ENCODE measurements at regions not wholly inside any gene's neighbourhood (a gene's known extent, or its start where the extent isn't known, plus 50 kb on each side); places are given as distances from the start of the nearest gene placed in this dataset.

GRCh38 chr5:98095072-98095471 is 678.4 kb upstream of the RGMB start:
- no peaks in the 10 kb centered on the region for H3K36me3 ChIP-seq
- H3K9me3 ChIP-seq: no peaks in the 10 kb centered on the region
- no peaks in the 10 kb centered on the region for H3K4me1 ChIP-seq
- H3K27ac ChIP-seq: no peak overlapping the region
- intact Hi-C loops (cut with DNase I; ENCODE audit: low total_unique reads): no loop called here
- H3K4me3 ChIP-seq: no peak overlapping the region
- TF ChIP-seq POLR2A (IDR thresholded peaks at IDR 0.05) (no peak), CTCF (IDR thresholded peaks at IDR 0.05) (no peak)
- no peak for DNase-seq
- no peaks in the 10 kb centered on the region for H3K27me3 ChIP-seq

GRCh38 chr5:98096155-98096554 is 677.3 kb upstream of the RGMB start:
- no peaks in the 10 kb centered on the region for H3K27me3 ChIP-seq
- no peak overlapping the region for H3K4me3 ChIP-seq
- intact Hi-C loops (cut with DNase I; ENCODE audit: low total_unique reads): no loop called here
- H3K9me3 ChIP-seq: no peaks in the 10 kb centered on the region
- H3K4me1 ChIP-seq: no peaks in the 10 kb centered on the region
- no peak overlapping the region for H3K27ac ChIP-seq
- no peaks in the 10 kb centered on the region for H3K36me3 ChIP-seq
- no peak for DNase-seq
- TF ChIP-seq CTCF (IDR thresholded peaks at IDR 0.05) (no peak), POLR2A (IDR thresholded peaks at IDR 0.05) (no peak)

GRCh38 chr5:98099448-98100105 is 673.9 kb upstream of the RGMB start:
- no peak overlapping the region for H3K4me3 ChIP-seq
- intact Hi-C loops (cut with DNase I; ENCODE audit: low total_unique reads): no loop called here

GRCh38 chr5:98101131-98101530 is 672.3 kb upstream of the RGMB start:
- DNase-seq: no peak
- Histone ChIP-seq H3K36me3 (no peaks in the 10 kb centered on the region), H3K4me1 (no peaks in the 10 kb centered on the region), H3K27me3 (no peaks in the 10 kb centered on the region), H3K9me3 (no peaks in the 10 kb centered on the region), H3K27ac (no peak overlapping the region), H3K4me3 (no peak overlapping the region)
- TF ChIP-seq POLR2A (IDR thresholded peaks at IDR 0.05) (no peak), CTCF (IDR thresholded peaks at IDR 0.05) (no peak)
- intact Hi-C loops (cut with DNase I; ENCODE audit: low total_unique reads): no loop called here

More at GRCh38 chr5:98099448-98100105, 673.9 kb upstream of the RGMB start:
- Histone ChIP-seq H3K36me3 (no peaks in the 10 kb centered on the region), H3K4me1 (no peaks in the 10 kb centered on the region), H3K27ac (no peak overlapping the region), H3K27me3 (no peaks in the 10 kb centered on the region), H3K9me3 (no peaks in the 10 kb centered on the region)
- TF ChIP-seq CTCF (IDR thresholded peaks at IDR 0.05) (no peak), POLR2A (IDR thresholded peaks at IDR 0.05) (no peak)
- no peak for DNase-seq

GRCh38 chr5:98102936-98103335 is 670.5 kb upstream of the RGMB start:
- H3K27me3 ChIP-seq: no peaks in the 10 kb centered on the region
- no peak overlapping the region for H3K27ac ChIP-seq
- intact Hi-C loops (cut with DNase I; ENCODE audit: low total_unique reads): no loop called here
- no peaks in the 10 kb centered on the region for H3K36me3 ChIP-seq
- H3K4me1 ChIP-seq: no peaks in the 10 kb centered on the region
- no peaks in the 10 kb centered on the region for H3K9me3 ChIP-seq
- TF ChIP-seq POLR2A (IDR thresholded peaks at IDR 0.05) (no peak), CTCF (IDR thresholded peaks at IDR 0.05) (no peak)
- no peak overlapping the region for H3K4me3 ChIP-seq
- no peak for DNase-seq

Data from uterus (tissue), 3 donors.